ENCODE measurements at regions not wholly inside any gene's neighbourhood (a gene's known extent, or its start where the extent isn't known, plus 50 kb on each side); places are given as distances from the start of the nearest gene placed in this dataset.

- Histone ChIP-seq H2BK20ac (ENCODE audit: low read depth, low read length) (no peak overlapping the region), H3K27me3 (ENCODE audit: control insufficient read depth, insufficient read depth, low read length) (no peaks in the 10 kb centered on the region), H4K91ac (ENCODE audit: insufficient read depth, low read depth, low read length) (no peak overlapping the region), H2AFZ (replicated peaks; ENCODE audit: low read length, poor library complexity) (no peak overlapping the region), H3K9ac (ENCODE audit: low read depth, low read length) (no peak overlapping the region), H3K4me2 (ENCODE audit: low read depth, low read length) (no peak overlapping the region), H4K8ac (ENCODE audit: low read depth in 2 of 2, low read length in 2 of 2) (no peak overlapping the region), H2AK5ac (ENCODE audit: low read depth, low read length) (no peak overlapping the region), H3K27ac (ENCODE audit: insufficient read depth, low read length) (no peak overlapping the region), H3K56ac (ENCODE audit: extremely low read depth, insufficient read depth, low read length) (no peak overlapping the region), H3K23ac (ENCODE audit: low read depth, low read length) (no peak overlapping the region), H2AK9ac (replicated peaks; ENCODE audit: low read depth, low read length, poor library complexity) (no peak overlapping the region), H3K4ac (ENCODE audit: low read depth, low read length) (no peak overlapping the region), H3K36me3 (ENCODE audit: control insufficient read depth, insufficient read depth, low read length) (no peaks in the 10 kb centered on the region), H3K14ac (replicated peaks; ENCODE audit: low read depth, low read length) (no peak overlapping the region), H4K5ac (ENCODE audit: low read depth, low read length) (no peak overlapping the region), H3K4me3 (ENCODE audit: insufficient read depth, low read depth, low read length) (no peak overlapping the region), H3K9me1 (ENCODE audit: insufficient read depth, low read length) (no peaks in the 10 kb centered on the region), H3K9me3 (ENCODE audit: control insufficient read depth, insufficient read depth, low read length) (no peaks in the 10 kb centered on the region), H2BK15ac (ENCODE audit: low read depth, low read length) (no peak overlapping the region), H2BK5ac (ENCODE audit: low read depth, low read length, poor library complexity, severe bottlenecking) (no peak overlapping the region), H4K20me1 (ENCODE audit: insufficient read depth, low read length) (no peaks in the 10 kb centered on the region), H3K4me1 (ENCODE audit: control insufficient read depth, insufficient read depth, low read length) (no peaks in the 10 kb centered on the region), H3K79me1 (ENCODE audit: low read depth in 1 of 2, low read length in 2 of 2) (no peaks in the 10 kb centered on the region), H2BK120ac (ENCODE audit: low read depth, low read length) (no peak overlapping the region), H3K18ac (ENCODE audit: low read depth, low read length) (no peak overlapping the region)
- no peak for DNase-seq
- in situ Hi-C loops (cut with MboI; ENCODE audit: low sequenced_read_pairs), result no loop called here
- POLR2A ChIA-PET (ENCODE audit: unreplicated experiment), result no interaction called here
- no peak for ATAC-seq (ENCODE audit: low read depth)
- BruUV-seq (replicated peaks), result no TSS peak
- TF ChIP-seq MXI1 (IDR thresholded peaks at IDR 0.05; ENCODE audit: borderline replicate concordance, low read depth, low read length) (no peak), MAZ (IDR thresholded peaks at IDR 0.05; ENCODE audit: borderline replicate concordance, low read depth, low read length) (no peak), POLR2A (IDR thresholded peaks at IDR 0.05; ENCODE audit: low read depth, low read length) (no peak), CHD1 (IDR thresholded peaks at IDR 0.05; ENCODE audit: low read depth, low read length) (no peak), CTCF (conservative IDR thresholded peaks at IDR 0.05; ENCODE audit: low read depth, low read length) (no peak)
- intact Hi-C loops (cut with micrococcal nuclease), result no loop called here
- WGBS, 2 experiments (ENCODE audit: extremely low coverage in 2 of 2, insufficient read length in 1 of 2), result 0% methylated on average over 1 of the region's 2 CpGs; no CpG with 5 or more reads in 1 of the 2 experiments
- dilution Hi-C loops (cut with HindIII; ENCODE audit: low sequenced_read_pairs, unreplicated experiment), result no loop called here
- CTCF ChIA-PET, result no interaction called here
Observed at GRCh38 chr12:41778934-41779333, 365.7 kb downstream of the GXYLT1 start.

Measured in IMR-90 (cell line).